IMR-90 (cell line): ENCODE measurements at regions not wholly inside any gene's neighbourhood (a gene's known extent, or its start where the extent isn't known, plus 50 kb on each side); places are given as distances from the start of the nearest gene placed in this dataset.

Experiments used
- ATAC-seq: fragments of 200-7000 bp; cut with Tn5 transposase; 2 replicates; pipeline ENCODE4 v1.9.1; 2020; ENCODE audit warnings: low read depth, mild to moderate bottlenecking, moderate library complexity
- BruUV-seq: library from RNA; stranded (reverse); fragments of 400-500 nt; replicated peaks from 2 replicates; lab custom pipeline; 2021; lab: Mats Ljungman, UMichigan
- CTCF ChIA-PET: fragments of 300-600 bp; formaldehyde crosslinking; extraction: SDS; loops from one replicate; lab custom pipeline; 2021; ENCODE audit warnings: antibody characterized with exemption; lab: Yijun Ruan, JAX
- POLR2A ChIA-PET: fragments of 300-600 bp; sonication (Branson Sonifier 250); formaldehyde crosslinking; loops from one replicate; lab custom pipeline; 2022; ENCODE audit warnings: antibody characterized with exemption; ENCODE audit not compliant: unreplicated experiment; lab: Charles Lee
- DNase-seq: peaks from one replicate; pipeline ENCODE4 v3.0.0; 2013
- H2AFZ ChIP-seq: replicated peaks from 2 replicates; pipeline ENCODE3; 2013; ENCODE audit warnings: low read length, mild to moderate bottlenecking; ENCODE audit not compliant: poor library complexity
- H2AK5ac ChIP-seq: 2 replicates; pipeline ENCODE4 v1.6.1; 2013; ENCODE audit warnings: low read depth, low read length, inconsistent platforms
- H2AK9ac ChIP-seq: replicated peaks from 2 replicates; pipeline ENCODE3; 2013; ENCODE audit warnings: mild to moderate bottlenecking, low read depth, low read length, moderate library complexity; ENCODE audit not compliant: poor library complexity
- H2BK120ac ChIP-seq: 2 replicates; pipeline ENCODE4 v1.6.1; 2013; ENCODE audit warnings: low read depth, low read length, inconsistent platforms
- H2BK15ac ChIP-seq: 3 replicates; pipeline ENCODE4 v1.6.1; 2013; ENCODE audit warnings: low read depth, low read length, inconsistent platforms
- H2BK20ac ChIP-seq: 2 replicates; pipeline ENCODE4 v1.6.1; 2013; ENCODE audit warnings: low read depth, mild to moderate bottlenecking, inconsistent platforms, low read length, moderate library complexity
- H2BK5ac ChIP-seq: 2 replicates; pipeline ENCODE4 v1.6.1; 2013; ENCODE audit warnings: mild to moderate bottlenecking, low read depth, low read length, inconsistent platforms; ENCODE audit not compliant: poor library complexity, severe bottlenecking
- H3K14ac ChIP-seq: replicated peaks from 2 replicates; pipeline ENCODE4 v1.6.1; 2013; ENCODE audit warnings: low read depth, low read length, inconsistent platforms
- H3K18ac ChIP-seq: 2 replicates; pipeline ENCODE4 v1.6.1; 2013; ENCODE audit warnings: low read depth, low read length, control low read depth
- H3K23ac ChIP-seq: 2 replicates; pipeline ENCODE4 v1.6.1; 2013; ENCODE audit warnings: low read depth, low read length, inconsistent platforms
- H3K27ac ChIP-seq: 2 replicates; pipeline ENCODE4 v1.5.1; 2013; ENCODE audit warnings: mild to moderate bottlenecking, control low read depth, low read length; ENCODE audit not compliant: insufficient read depth
- H3K27me3 ChIP-seq: 2 replicates; pipeline ENCODE4 v1.6.1; 2013; ENCODE audit warnings: low read length; ENCODE audit not compliant: control insufficient read depth, insufficient read depth
- H3K36me3 ChIP-seq: 2 replicates; pipeline ENCODE4 v1.6.1; 2013; ENCODE audit warnings: low read length, mixed read lengths; ENCODE audit not compliant: control insufficient read depth, insufficient read depth
- H3K4ac ChIP-seq: 2 replicates; pipeline ENCODE4 v1.6.1; 2013; ENCODE audit warnings: low read depth, low read length, inconsistent platforms
- H3K4me1 ChIP-seq: 2 replicates; pipeline ENCODE4 v1.6.1; 2013; ENCODE audit warnings: low read length, mixed read lengths; ENCODE audit not compliant: control insufficient read depth, insufficient read depth
- H3K4me2 ChIP-seq: 2 replicates; pipeline ENCODE4 v1.6.1; 2013; ENCODE audit warnings: low read depth, mild to moderate bottlenecking, control low read depth, low read length, moderate library complexity
- H3K4me3 ChIP-seq: 2 replicates; pipeline ENCODE4 v1.5.1; 2013; ENCODE audit warnings: low read depth, mild to moderate bottlenecking, control low read depth, low read length, moderate library complexity; ENCODE audit not compliant: insufficient read depth
- H3K56ac ChIP-seq: 2 replicates; pipeline ENCODE4 v1.6.1; 2013; ENCODE audit warnings: low read length, inconsistent platforms; ENCODE audit not compliant: insufficient read depth; ENCODE audit errors: extremely low read depth
- H3K79me1 ChIP-seq, 2 experiments: 2 replicates each; pipeline ENCODE4 v1.6.1; 2013; ENCODE audit warnings: low read length in 2 of 2, inconsistent platforms in 1 of 2, low read depth in 1 of 2
- H3K9ac ChIP-seq: 2 replicates; pipeline ENCODE4 v1.6.1; 2013; ENCODE audit warnings: low read depth, low read length, control low read depth
- H3K9me1 ChIP-seq: 2 replicates; pipeline ENCODE4 v1.6.1; 2013; ENCODE audit warnings: low read length, inconsistent platforms; ENCODE audit not compliant: insufficient read depth
- H3K9me3 ChIP-seq: 2 replicates; pipeline ENCODE4 v1.6.1; 2013; ENCODE audit warnings: low read length; ENCODE audit not compliant: control insufficient read depth, insufficient read depth
- H4K20me1 ChIP-seq: 2 replicates; pipeline ENCODE4 v1.6.1; 2013; ENCODE audit warnings: low read length, inconsistent platforms; ENCODE audit not compliant: insufficient read depth
- H4K5ac ChIP-seq: 2 replicates; pipeline ENCODE4 v1.6.1; 2013; ENCODE audit warnings: mild to moderate bottlenecking, low read depth, low read length, control low read depth
- H4K8ac ChIP-seq, 2 experiments: 2 replicates each; pipeline ENCODE4 v1.6.1; 2013; ENCODE audit warnings: low read depth in 2 of 2, low read length in 2 of 2, control low read depth in 1 of 2, inconsistent platforms in 1 of 2
- H4K91ac ChIP-seq: 2 replicates; pipeline ENCODE4 v1.6.1; 2013; ENCODE audit warnings: low read depth, low read length, inconsistent platforms; ENCODE audit not compliant: insufficient read depth
- CEBPB ChIP-seq: IDR thresholded peaks from 2 replicates; pipeline ENCODE4 v1.6.1; 2012; ENCODE audit warnings: low read depth, low read length, improper control_type of control experiment
- RAD21 ChIP-seq: IDR thresholded peaks from 2 replicates; pipeline ENCODE4 v1.6.1; 2012; ENCODE audit warnings: low read length, improper control_type of control experiment
- WGBS, 2 experiments: methylation state at CpG; one replicate each; pipeline versions ENCODE4 v1.1.5 to v1.1.7; 2013; ENCODE audit warnings: missing lambda C conversion rate in 2 of 2; ENCODE audit not compliant: insufficient read length in 1 of 2; ENCODE audit errors: extremely low coverage in 2 of 2; 5-methylcytosine and 5-hydroxymethylcytosine counted together
- dilution Hi-C: fragments of 300-500 bp; cut with HindIII; formaldehyde crosslinking; loops from one replicate; pipeline ENCODE4 v1.14.3; 2018; ENCODE audit warnings: low sequenced_read_pairs; ENCODE audit not compliant: unreplicated experiment
- in situ Hi-C: fragments of 300-500 bp; cut with MboI; formaldehyde crosslinking; loops from 3 replicates; pipeline ENCODE4 v1.14.3; 2019; ENCODE audit warnings: low sequenced_read_pairs, inconsistent platforms, mixed read lengths
- intact Hi-C: fragments of 100-400 bp; cut with micrococcal nuclease; formaldehyde crosslinking; loops from 2 replicates; pipeline ENCODE4 v1.10.0; 2022

DNA sequence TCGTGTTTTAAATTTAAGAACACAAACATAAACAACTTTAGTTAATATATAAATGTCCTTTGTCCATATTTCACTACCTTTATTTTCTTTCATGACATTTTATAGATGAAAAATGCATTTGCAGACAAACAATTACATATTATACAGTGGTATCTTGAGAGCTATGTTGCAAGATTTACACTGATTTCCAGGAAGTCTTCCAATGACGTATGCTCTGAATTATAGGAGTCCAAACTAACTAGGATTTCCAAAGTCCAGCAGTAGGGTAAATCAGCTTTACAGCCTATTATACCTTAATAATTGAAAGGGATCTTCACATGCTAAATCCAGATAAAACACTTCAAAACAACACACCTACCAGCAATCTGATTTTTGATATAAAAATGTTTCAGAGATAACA, 69.4 kb downstream of the HYCC1 start:
- Histone ChIP-seq H3K27me3 (no peaks in the 10 kb centered on the region), H3K4me2 (no peak overlapping the region), H3K23ac (no peak overlapping the region), H2AK5ac (no peak overlapping the region), H4K91ac (no peak overlapping the region), H3K9me1 (peaks cover 6% of the 10 kb centered on the region; the same call in 1 of the 2 replicates), H2BK120ac (no peak overlapping the region), H4K8ac (no peak overlapping the region), H3K4ac (no peak overlapping the region), H2AFZ (no peak overlapping the region), H4K20me1 (no peaks in the 10 kb centered on the region; the same call in 1 of the 2 replicates), H2BK20ac (no peak overlapping the region), H2BK5ac (peak overlapping the region; percentile 22), H3K9ac (no peak overlapping the region), H3K79me1 (peaks cover 0 to 17% of the 10 kb centered on the region in 2 experiments; a peak in 2 of 4 replicates), H3K4me3 (no peak overlapping the region), H3K27ac (no peak overlapping the region), H2BK15ac (no peak overlapping the region), H2AK9ac (no peak overlapping the region), H3K36me3 (peaks cover 6% of the 10 kb centered on the region), H3K56ac (no peak overlapping the region), H4K5ac (no peak overlapping the region), H3K9me3 (no peaks in the 10 kb centered on the region), H3K4me1 (peaks cover 6% of the 10 kb centered on the region; the same call in 1 of the 2 replicates), H3K18ac (no peak overlapping the region), H3K14ac (no peak overlapping the region)
- ChIA-PET CTCF (interaction anchor here (1.9 kb wide), 1 partner anchor 112 kb away, joined by 4 read pairs; no protein-coding TSS in a partner anchor), POLR2A (no interaction called here)
- in situ Hi-C loops: no loop called here
- TF ChIP-seq CEBPB (peak; percentile 90), RAD21 (no peak)
- ATAC-seq (peak; percentile 66), DNase-seq (peak; percentile 75)
- dilution Hi-C loops: no loop called here
- no TSS peak for BruUV-seq
- intact Hi-C loops: no loop called here
- no CpG with 5 or more reads among the region's 2 CpGs for WGBS, 2 experiments
